ENCODE measurements at regions not wholly inside any gene's neighbourhood (a gene's known extent, or its start where the extent isn't known, plus 50 kb on each side); places are given as distances from the start of the nearest gene placed in this dataset.

DNA sequence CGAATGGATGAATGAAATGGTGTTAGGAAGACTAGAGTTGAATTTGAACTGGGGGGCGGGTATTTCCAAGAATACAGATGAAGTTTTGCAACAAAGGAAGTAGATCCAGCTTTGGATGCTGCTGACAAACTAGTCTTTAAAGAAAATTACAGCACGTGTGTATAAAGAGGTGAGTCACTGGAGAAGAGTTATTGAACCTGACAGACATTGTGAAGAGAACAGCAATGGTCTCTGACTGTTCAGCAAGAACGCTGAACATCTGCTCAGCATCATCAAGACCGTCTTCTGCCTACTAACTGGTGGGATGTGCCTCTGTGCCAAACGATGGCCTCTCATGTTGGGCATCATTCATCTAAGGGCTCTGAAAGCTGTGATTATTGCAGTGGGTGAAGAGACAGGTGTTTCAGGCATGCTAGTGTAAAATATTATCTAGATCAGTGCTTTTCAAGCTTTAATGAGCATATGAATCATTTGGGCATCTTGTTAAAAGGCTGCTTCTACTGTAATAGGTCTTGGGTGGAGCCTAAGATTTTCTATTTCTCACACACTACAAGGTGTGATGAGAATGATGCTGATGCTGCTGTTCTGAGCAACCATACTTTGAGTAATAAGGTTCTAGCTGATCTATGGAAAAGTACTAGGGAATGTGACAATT, 291.3 kb downstream of the PTEN start:
- TF ChIP-seq, protein P1, sequence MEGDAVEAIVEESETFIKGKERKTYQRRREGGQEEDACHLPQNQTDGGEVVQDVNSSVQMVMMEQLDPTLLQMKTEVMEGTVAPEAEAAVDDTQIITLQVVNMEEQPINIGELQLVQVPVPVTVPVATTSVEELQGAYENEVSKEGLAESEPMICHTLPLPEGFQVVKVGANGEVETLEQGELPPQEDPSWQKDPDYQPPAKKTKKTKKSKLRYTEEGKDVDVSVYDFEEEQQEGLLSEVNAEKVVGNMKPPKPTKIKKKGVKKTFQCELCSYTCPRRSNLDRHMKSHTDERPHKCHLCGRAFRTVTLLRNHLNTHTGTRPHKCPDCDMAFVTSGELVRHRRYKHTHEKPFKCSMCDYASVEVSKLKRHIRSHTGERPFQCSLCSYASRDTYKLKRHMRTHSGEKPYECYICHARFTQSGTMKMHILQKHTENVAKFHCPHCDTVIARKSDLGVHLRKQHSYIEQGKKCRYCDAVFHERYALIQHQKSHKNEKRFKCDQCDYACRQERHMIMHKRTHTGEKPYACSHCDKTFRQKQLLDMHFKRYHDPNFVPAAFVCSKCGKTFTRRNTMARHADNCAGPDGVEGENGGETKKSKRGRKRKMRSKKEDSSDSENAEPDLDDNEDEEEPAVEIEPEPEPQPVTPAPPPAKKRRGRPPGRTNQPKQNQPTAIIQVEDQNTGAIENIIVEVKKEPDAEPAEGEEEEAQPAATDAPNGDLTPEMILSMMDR (IDR thresholded peaks at IDR 0.05) = no peak
- Mint-ChIP-seq H3K4me1 (ENCODE audit: low read depth) (peaks cover 14% of the 10 kb centered on the region), H3K27me3 (no peaks in the 10 kb centered on the region), H3K4me3 (no peak overlapping the region), H3K27ac (no peak overlapping the region), H3K36me3 (ENCODE audit: low read depth) (no peaks in the 10 kb centered on the region), H3K9me3 (no peaks in the 10 kb centered on the region)
- Histone ChIP-seq H3K27me3 (ENCODE audit: control insufficient read depth in 1 of 2, insufficient read depth in 2 of 2, low read length in 2 of 2) (no peaks in the 10 kb centered on the region), H3K9me3 (ENCODE audit: control insufficient read depth in 1 of 2, insufficient read depth in 1 of 2, low read length in 2 of 2) (no peaks in the 10 kb centered on the region), H3K4me3 (ENCODE audit: low read length) (no peak overlapping the region), H3K27ac (ENCODE audit: low read depth in 1 of 2, low read length in 2 of 2) (no peak overlapping the region), H3K36me3 (ENCODE audit: insufficient read depth, low read length) (no peaks in the 10 kb centered on the region), H3K4me1 (ENCODE audit: insufficient read depth, low read length) (peaks cover 8% of the 10 kb centered on the region)
- intact Hi-C loops (cut with DNase I, micrococcal nuclease) = no loop called here
- no peak for ATAC-seq (ENCODE audit: poor library complexity)
- ChIA-PET POLR2A (no interaction called here), CTCF (no interaction called here)
- no peak for DNase-seq

DNA sequence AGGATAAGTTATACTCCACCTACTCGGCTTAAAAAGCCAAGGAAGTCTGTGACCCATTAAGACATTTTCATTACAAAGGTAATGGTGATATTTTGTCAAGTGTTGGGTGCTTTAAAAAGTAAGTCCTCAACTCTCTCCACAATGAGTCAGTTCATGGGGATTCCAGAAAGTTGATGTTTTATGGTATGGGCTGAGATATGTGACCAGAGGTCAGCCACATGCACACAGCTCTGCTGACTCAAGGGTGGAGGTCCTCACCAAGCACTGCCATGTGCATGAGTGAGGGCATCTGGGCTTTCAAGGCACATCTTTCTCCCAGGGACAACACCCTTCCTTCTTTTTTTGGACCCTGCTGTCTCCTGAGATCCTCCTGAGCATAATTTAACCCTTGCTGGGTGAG, 292.9 kb downstream of the PTEN start:
- H3K27ac ChIP-seq (ENCODE audit: low read depth in 1 of 2, low read length in 2 of 2) = no peak overlapping the region
- no peaks in the 10 kb centered on the region for H3K36me3 ChIP-seq (ENCODE audit: insufficient read depth, low read length)
- no peak overlapping the region for H3K4me3 Mint-ChIP-seq
- ATAC-seq (ENCODE audit: poor library complexity) (no peak), DNase-seq (no peak)
- TF ChIP-seq, protein P1 (IDR thresholded peaks at IDR 0.05) = no peak
- ChIA-PET POLR2A (no interaction called here), CTCF (interaction anchor here (1.1 kb wide), 1 partner anchor 14 kb away, joined by 3 read pairs; no protein-coding TSS in a partner anchor)
- no peaks in the 10 kb centered on the region for H3K36me3 Mint-ChIP-seq (ENCODE audit: low read depth)
- H3K27me3 ChIP-seq (ENCODE audit: control insufficient read depth in 1 of 2, insufficient read depth in 2 of 2, low read length in 2 of 2) = no peaks in the 10 kb centered on the region
- no peak overlapping the region for H3K4me3 ChIP-seq (ENCODE audit: low read length)
- peaks cover 14% of the 10 kb centered on the region for H3K4me1 Mint-ChIP-seq (ENCODE audit: low read depth)
- H3K9me3 Mint-ChIP-seq = no peaks in the 10 kb centered on the region
- no peak overlapping the region for H3K27ac Mint-ChIP-seq
- peaks cover 8% of the 10 kb centered on the region for H3K4me1 ChIP-seq (ENCODE audit: insufficient read depth, low read length)
- intact Hi-C loops (cut with DNase I, micrococcal nuclease) = no loop called here
- no peaks in the 10 kb centered on the region for H3K27me3 Mint-ChIP-seq
- H3K9me3 ChIP-seq (ENCODE audit: control insufficient read depth in 1 of 2, insufficient read depth in 1 of 2, low read length in 2 of 2) = no peaks in the 10 kb centered on the region

DNA sequence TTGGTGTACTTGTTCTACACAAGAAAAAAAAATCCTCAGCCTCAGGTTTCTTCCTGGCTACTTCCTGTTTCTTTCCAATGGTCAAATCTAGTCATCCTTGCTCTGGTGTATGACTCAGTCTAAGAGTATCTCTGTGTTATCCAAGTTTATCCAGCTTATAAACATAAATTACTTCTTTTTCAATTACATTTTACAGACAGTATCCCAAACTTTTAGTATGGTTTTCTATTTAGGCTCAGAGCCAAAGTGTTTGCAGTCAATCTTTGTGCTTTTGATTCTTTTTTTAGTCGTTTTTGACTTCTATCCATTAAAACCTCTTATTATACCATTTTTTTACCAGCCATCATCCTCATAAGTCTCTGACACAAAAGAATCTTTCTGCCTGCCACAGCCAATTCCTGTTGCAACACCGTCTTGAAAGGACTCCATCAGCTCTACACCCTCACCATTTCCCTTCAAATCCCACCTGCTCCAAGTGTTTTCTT, 294.6 kb downstream of the PTEN start:
- Mint-ChIP-seq H3K36me3 (ENCODE audit: low read depth) (no peaks in the 10 kb centered on the region), H3K27me3 (no peaks in the 10 kb centered on the region), H3K4me1 (ENCODE audit: low read depth) (peaks cover 4% of the 10 kb centered on the region), H3K4me3 (no peak overlapping the region), H3K9me3 (no peaks in the 10 kb centered on the region), H3K27ac (no peak overlapping the region)
- H3K27me3 ChIP-seq (ENCODE audit: control insufficient read depth in 1 of 2, insufficient read depth in 2 of 2, low read length in 2 of 2) = no peaks in the 10 kb centered on the region
- DNase-seq = peak in 1 of 14 experiments; percentile 19
- no peak overlapping the region for H3K27ac ChIP-seq (ENCODE audit: low read depth in 1 of 2, low read length in 2 of 2)
- TF ChIP-seq, protein P1 (IDR thresholded peaks at IDR 0.05) = no peak
- no peaks in the 10 kb centered on the region for H3K9me3 ChIP-seq (ENCODE audit: control insufficient read depth in 1 of 2, insufficient read depth in 1 of 2, low read length in 2 of 2)
- intact Hi-C loops (cut with DNase I, micrococcal nuclease) = no loop called here
- no peak for ATAC-seq (ENCODE audit: poor library complexity)
- ChIA-PET CTCF (no interaction called here), POLR2A (no interaction called here)
- peaks cover under 1% of the 10 kb centered on the region for H3K4me1 ChIP-seq (ENCODE audit: insufficient read depth, low read length)
- no peaks in the 10 kb centered on the region for H3K36me3 ChIP-seq (ENCODE audit: insufficient read depth, low read length)
- no peak overlapping the region for H3K4me3 ChIP-seq (ENCODE audit: low read length)
